ENCODE measurements at regions not wholly inside any gene's neighbourhood (a gene's known extent, or its start where the extent isn't known, plus 50 kb on each side); places are given as distances from the start of the nearest gene placed in this dataset.

- TF ChIP-seq ZNF212 (CRISPR knock-in tag; IDR thresholded peaks at IDR 0.05) (no peak), SIX5 (IDR thresholded peaks at IDR 0.05; ENCODE audit: borderline replicate concordance in 1 of 2, insufficient read depth in 1 of 2, low read depth in 1 of 2, low read length in 2 of 2) (no peak), NFYB (IDR thresholded peaks at IDR 0.05; ENCODE audit: extremely low read depth, insufficient read length) (no peak), CTCF (IDR thresholded peaks at IDR 0.05 in 2 of 3, conservative IDR thresholded peaks at IDR 0.05 in 1 of 3; ENCODE audit: insufficient read depth in 2 of 3, low read depth in 1 of 3, low read length in 3 of 3) (no peak), POLR2AphosphoS5 (IDR thresholded peaks at IDR 0.05; ENCODE audit: control insufficient read depth, insufficient read depth, low read depth, low read length) (no peak), FIP1L1 (IDR thresholded peaks at IDR 0.05; ENCODE audit: low read depth, low read length, poor library complexity, severe bottlenecking) (no peak), AFF1 (IDR thresholded peaks at IDR 0.05; ENCODE audit: low read depth in 1 of 2, partially characterized antibody in 2 of 2) (no peak), MYC (IDR thresholded peaks at IDR 0.05; ENCODE audit: low read depth, low read length) (no peak), MYC (CRISPR knock-in tag; IDR thresholded peaks at IDR 0.05; ENCODE audit: borderline replicate concordance, low read depth) (no peak), ZC3H4 (CRISPR knock-in tag; IDR thresholded peaks at IDR 0.05; ENCODE audit: borderline replicate concordance) (no peak)
These were observed 70.5 kb upstream of the RBM24 start for GRCh38 chr6:17210683-17211082.
